ENCODE measurements at regions not wholly inside any gene's neighbourhood (a gene's known extent, or its start where the extent isn't known, plus 50 kb on each side); places are given as distances from the start of the nearest gene placed in this dataset.
A peak's percentile ranks its signal among the peaks of the same experiment; 100 is the strongest.

DNA sequence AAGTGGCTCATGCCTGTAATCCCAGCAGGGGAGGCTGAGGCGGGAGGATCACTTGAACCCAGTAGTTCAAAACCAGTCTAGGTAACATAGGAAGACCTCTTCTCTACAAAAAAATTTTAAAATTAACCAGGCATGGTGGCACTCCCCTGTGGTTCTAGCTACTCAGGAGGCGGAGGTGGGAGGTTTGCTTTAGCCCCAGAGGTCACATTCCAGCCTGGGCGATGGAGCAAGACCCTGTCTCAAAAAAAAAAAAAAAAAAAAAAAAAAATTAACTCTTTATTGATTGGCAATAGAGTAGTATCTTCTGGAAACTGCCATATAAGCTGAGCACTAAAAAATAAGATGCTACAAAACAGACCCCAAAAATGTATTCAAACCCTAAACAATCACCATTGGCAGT, 69.5 kb downstream of the LLPH start:
- TF ChIP-seq, protein P1, sequence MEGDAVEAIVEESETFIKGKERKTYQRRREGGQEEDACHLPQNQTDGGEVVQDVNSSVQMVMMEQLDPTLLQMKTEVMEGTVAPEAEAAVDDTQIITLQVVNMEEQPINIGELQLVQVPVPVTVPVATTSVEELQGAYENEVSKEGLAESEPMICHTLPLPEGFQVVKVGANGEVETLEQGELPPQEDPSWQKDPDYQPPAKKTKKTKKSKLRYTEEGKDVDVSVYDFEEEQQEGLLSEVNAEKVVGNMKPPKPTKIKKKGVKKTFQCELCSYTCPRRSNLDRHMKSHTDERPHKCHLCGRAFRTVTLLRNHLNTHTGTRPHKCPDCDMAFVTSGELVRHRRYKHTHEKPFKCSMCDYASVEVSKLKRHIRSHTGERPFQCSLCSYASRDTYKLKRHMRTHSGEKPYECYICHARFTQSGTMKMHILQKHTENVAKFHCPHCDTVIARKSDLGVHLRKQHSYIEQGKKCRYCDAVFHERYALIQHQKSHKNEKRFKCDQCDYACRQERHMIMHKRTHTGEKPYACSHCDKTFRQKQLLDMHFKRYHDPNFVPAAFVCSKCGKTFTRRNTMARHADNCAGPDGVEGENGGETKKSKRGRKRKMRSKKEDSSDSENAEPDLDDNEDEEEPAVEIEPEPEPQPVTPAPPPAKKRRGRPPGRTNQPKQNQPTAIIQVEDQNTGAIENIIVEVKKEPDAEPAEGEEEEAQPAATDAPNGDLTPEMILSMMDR (IDR thresholded peaks at IDR 0.05; ENCODE audit: low read depth, low read length, missing control alignments) = no peak
- DNase-seq (ENCODE audit: low read depth) = no peak
- H3K4me3 ChIP-seq (ENCODE audit: low read depth, low read length) = no peak overlapping the region

DNA sequence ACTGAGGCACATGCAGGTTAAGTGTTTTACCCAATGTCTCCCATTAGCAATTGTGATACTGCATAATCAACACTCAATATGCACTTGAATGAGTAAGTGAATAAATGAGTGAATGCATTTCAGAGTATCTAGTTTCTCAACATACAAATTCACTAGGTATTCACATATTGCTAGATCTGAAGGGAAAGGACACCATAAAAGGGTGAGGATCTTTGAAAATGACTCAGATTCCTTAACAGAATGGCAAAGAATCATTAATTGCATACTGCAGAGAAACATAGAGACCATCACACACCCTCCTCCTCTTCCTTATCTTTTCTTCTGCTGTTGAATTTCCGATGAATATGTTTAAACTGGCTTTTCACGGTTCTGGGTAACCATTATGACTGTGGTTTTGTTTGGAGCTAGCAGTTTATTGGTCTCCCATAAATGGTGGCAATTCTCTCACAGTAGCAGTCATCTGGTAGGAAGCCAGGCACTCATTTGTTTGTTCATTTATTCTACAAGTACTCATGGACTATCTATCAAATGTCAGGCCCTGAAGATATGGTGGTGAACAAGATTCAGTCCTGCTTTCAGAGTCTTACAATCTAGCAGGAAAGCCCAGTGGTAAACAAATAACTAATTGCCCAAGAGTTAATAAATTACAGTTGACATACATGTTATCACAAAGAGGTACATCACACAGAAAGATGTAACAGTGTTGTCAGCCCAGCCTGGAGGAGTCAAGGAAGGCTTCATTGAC, 70.2 kb downstream of the LLPH start:
- no peak overlapping the region for H3K4me3 ChIP-seq (ENCODE audit: low read depth, low read length)
- TF ChIP-seq, protein P1 (IDR thresholded peaks at IDR 0.05; ENCODE audit: low read depth, low read length, missing control alignments) = no peak
- no peak for DNase-seq (ENCODE audit: low read depth)

DNA sequence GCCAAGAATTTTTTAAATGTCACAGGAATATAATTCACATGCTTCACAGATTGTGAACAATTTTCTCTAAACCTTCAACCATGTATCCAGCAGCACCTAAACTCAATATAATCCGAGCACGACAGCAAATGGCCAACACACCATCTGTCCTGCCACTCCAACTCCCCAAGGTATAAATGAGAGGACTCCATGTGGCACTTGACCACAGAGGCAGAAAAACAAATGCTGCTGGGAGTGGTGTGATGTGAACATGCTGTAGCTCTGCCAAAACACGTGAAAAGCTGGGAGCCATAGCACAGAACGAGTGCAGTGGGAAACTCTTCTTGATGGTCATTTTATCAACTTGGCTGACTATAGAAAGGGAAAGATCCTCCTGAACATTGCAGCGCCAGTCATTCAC, 70.9 kb downstream of the LLPH start:
- TF ChIP-seq, protein P1 (IDR thresholded peaks at IDR 0.05; ENCODE audit: low read depth, low read length, missing control alignments) = no peak
- DNase-seq (ENCODE audit: low read depth) = no peak
- no peak overlapping the region for H3K4me3 ChIP-seq (ENCODE audit: low read depth, low read length)

DNA sequence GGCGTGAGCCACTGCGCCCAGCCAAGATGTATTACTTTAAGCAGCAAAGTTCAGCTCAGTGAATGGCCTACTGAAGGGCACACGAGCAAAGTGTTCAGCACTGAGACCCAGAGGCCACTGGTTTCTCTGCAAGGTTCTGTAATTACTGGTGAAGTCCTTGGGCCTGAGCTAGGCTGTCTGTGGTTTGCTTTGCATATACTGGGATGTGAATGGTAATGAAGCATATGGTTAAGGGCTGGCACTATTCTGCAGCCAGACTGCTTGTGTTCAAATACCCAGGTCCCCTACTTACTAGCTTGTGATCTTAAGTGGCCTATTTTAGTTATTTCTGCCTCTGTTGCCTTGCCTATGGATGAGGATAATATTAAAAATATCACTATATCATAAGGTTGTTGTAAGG, 72.0 kb downstream of the LLPH start:
- TF ChIP-seq, protein P1 (IDR thresholded peaks at IDR 0.05; ENCODE audit: low read depth, low read length, missing control alignments) = no peak
- no peak for DNase-seq (ENCODE audit: low read depth)
- H3K4me3 ChIP-seq (ENCODE audit: low read depth, low read length) = no peak overlapping the region

DNA sequence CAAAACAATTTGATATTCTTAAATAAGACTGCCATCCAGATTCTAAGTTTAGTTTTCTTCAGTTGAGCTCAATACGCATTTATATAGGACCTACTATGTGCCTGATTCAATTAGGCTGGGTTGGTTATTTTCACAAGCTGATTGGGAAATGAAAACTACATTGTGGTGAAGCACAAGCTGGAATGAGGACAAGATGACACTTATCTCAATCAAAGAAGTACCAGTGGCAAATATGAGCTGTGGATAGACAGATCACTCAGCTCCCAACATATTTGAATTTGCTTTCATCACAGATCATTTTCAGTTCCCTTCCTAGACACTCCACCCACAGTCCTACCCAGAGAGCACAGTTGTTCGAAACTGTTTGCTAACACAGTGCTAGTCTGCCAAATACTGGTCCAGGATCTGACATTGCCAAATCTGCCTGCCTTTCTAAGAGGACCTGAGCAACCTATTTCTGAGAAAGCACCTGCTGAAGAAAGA, 74.7 kb downstream of the LLPH start:
- TF ChIP-seq, protein P1 (IDR thresholded peaks at IDR 0.05; ENCODE audit: low read depth, low read length, missing control alignments) = no peak
- peak; percentile 75 for DNase-seq (ENCODE audit: low read depth)
- no peak overlapping the region for H3K4me3 ChIP-seq (ENCODE audit: low read depth, low read length)

DNA sequence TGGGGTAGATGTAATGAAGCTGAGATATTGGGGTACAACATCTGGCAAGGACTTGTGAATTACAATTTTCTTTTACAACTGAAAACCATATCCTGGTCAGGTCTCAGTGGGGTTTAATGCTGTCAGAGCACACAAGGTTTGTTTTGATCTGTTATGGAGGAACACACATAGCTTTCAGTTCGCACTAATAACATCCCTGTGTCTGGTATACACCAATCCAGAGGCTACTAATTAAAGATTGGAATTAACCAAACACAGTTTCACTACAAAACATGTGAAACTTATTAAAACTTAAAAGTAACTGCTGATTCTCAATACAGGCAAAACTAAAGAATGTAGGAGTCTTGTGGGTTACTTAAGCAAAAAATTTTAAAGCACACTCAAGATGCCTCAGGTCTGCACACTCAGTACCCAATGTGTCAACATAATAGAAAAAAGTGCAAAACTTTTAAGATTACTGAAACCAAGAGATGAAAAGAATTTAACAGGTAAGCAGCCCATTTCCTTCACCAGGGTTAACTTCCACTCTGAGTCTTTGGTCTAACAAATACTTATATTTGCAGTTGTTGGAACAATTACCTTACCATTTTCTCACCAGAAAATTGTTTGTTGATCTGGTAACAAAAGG, 77.4 kb downstream of the LLPH start:
- TF ChIP-seq, protein P1 (IDR thresholded peaks at IDR 0.05; ENCODE audit: low read depth, low read length, missing control alignments) = no peak
- DNase-seq (ENCODE audit: low read depth) = no peak
- no peak overlapping the region for H3K4me3 ChIP-seq (ENCODE audit: low read depth, low read length)

All from GM12864 (cell line).